HG03442 (cell line): ENCODE measurements at regions not wholly inside any gene's neighbourhood (a gene's known extent, or its start where the extent isn't known, plus 50 kb on each side); places are given as distances from the start of the nearest gene placed in this dataset.

Experiments
- ATAC-seq: cut with Tn5 transposase; IDR thresholded peaks from one replicate; pipeline ENCODE4 v1.9.1; 2021; ENCODE audit warnings: mild to moderate bottlenecking, moderate library complexity; ENCODE audit not compliant: unreplicated experiment

- no peak for ATAC-seq
Measured at GRCh38 chr5:153088538-153088937, 401.9 kb upstream of the GRIA1 start.

GRCh38 chr5:153094333-153094732 lies 396.1 kb upstream of the GRIA1 start:
- ATAC-seq: no peak

GRCh38 chr5:153096381-153096780 lies 394.1 kb upstream of the GRIA1 start:
- ATAC-seq: no peak

GRCh38 chr5:153099328-153099727 lies 391.1 kb upstream of the GRIA1 start:
- ATAC-seq: no peak

GRCh38 chr5:153101235-153102180 lies 389.0 kb upstream of the GRIA1 start:
- ATAC-seq: no peak

- ATAC-seq: no peak
Measured at GRCh38 chr5:153116916-153117315, 373.6 kb upstream of the GRIA1 start.

- no peak for ATAC-seq
Measured at GRCh38 chr5:153118018-153118417, 372.5 kb upstream of the GRIA1 start.

GRCh38 chr5:153122403-153122802 lies 368.1 kb upstream of the GRIA1 start:
- no peak for ATAC-seq

GRCh38 chr5:153130296-153130695 lies 360.2 kb upstream of the GRIA1 start:
- no peak for ATAC-seq

GRCh38 chr5:153135411-153135810 lies 355.1 kb upstream of the GRIA1 start:
- no peak for ATAC-seq

- ATAC-seq: no peak
Measured at GRCh38 chr5:153136910-153137614, 353.4 kb upstream of the GRIA1 start.

- ATAC-seq: peak; percentile 81
Measured at GRCh38 chr5:153147891-153148623, 342.4 kb upstream of the GRIA1 start.

- no peak for ATAC-seq
Measured at GRCh38 chr5:153148624-153148976, 341.9 kb upstream of the GRIA1 start.

- no peak for ATAC-seq
Measured at GRCh38 chr5:153151558-153151957, 338.9 kb upstream of the GRIA1 start.

GRCh38 chr5:153153086-153153485 lies 337.4 kb upstream of the GRIA1 start:
- ATAC-seq: no peak

GRCh38 chr5:153157156-153157555 lies 333.3 kb upstream of the GRIA1 start:
- no peak for ATAC-seq

GRCh38 chr5:153158608-153159007 lies 331.9 kb upstream of the GRIA1 start:
- no peak for ATAC-seq

- no peak for ATAC-seq
Measured at GRCh38 chr5:153159616-153160015, 330.9 kb upstream of the GRIA1 start.

- no peak for ATAC-seq
Measured at GRCh38 chr5:153168241-153168640, 322.2 kb upstream of the GRIA1 start.

GRCh38 chr5:153187503-153187902 lies 303.0 kb upstream of the GRIA1 start:
- ATAC-seq: no peak

- ATAC-seq: no peak
Measured at GRCh38 chr5:153206361-153206760, 284.1 kb upstream of the GRIA1 start.
